Esophagus muscularis mucosa (tissue), 4 donors: ENCODE measurements at regions not wholly inside any gene's neighbourhood (a gene's known extent, or its start where the extent isn't known, plus 50 kb on each side); places are given as distances from the start of the nearest gene placed in this dataset.

Experiments
- DNase-seq: peaks from one replicate; pipeline ENCODE4 v3.0.0-alpha.2; 2017; ENCODE audit errors: extremely low spot score
- H3K27ac ChIP-seq, 4 donors: fragments of 200-600 bp; sonication (generic); replicated peaks in 1 of 4; 1 replicate in 3 of 4; 2 replicates in 1 of 4; pipeline ENCODE4 v1.5.1; 2016 to 2019; ENCODE audit warnings: mild to moderate bottlenecking in 1 of 4
- H3K27me3 ChIP-seq, 4 donors: fragments of 200-600 bp; sonication (generic); one replicate each; pipeline versions ENCODE4 v1.5.1 to v1.6.0; 2016 to 2019
- H3K36me3 ChIP-seq, 4 donors: fragments of 200-600 bp; sonication (generic); one replicate each; pipeline ENCODE4 v1.5.1; 2016 to 2019
- H3K4me1 ChIP-seq, 4 donors: fragments of 200-600 bp; sonication (generic); one replicate each; pipeline ENCODE4 v1.5.1; 2016 to 2019
- H3K4me3 ChIP-seq, 4 donors: fragments of 200-600 bp; sonication (generic); 1 replicate in 2 of 4; 2 replicates in 2 of 4; pipeline ENCODE4 v1.5.1; 2016 to 2019; ENCODE audit warnings: mild to moderate bottlenecking in 4 of 4, moderate library complexity in 1 of 4
- H3K9me3 ChIP-seq, 4 donors: fragments of 200-600 bp; sonication (generic); 1 replicate in 3 of 4; 2 replicates in 1 of 4; pipeline ENCODE4 v1.5.1; 2016 to 2019
- EP300 ChIP-seq: sonication (generic); formaldehyde crosslinking; IDR thresholded peaks from one replicate; pipeline ENCODE4 v1.6.1; 2017; ENCODE audit warnings: antibody characterized with exemption
- POLR2A ChIP-seq: fragments of 450-650 bp; IDR thresholded peaks from one replicate; pipeline ENCODE4 v1.6.1; 2017; ENCODE audit warnings: antibody characterized with exemption, moderate library complexity, mild to moderate bottlenecking, low read depth
- POLR2AphosphoS5 ChIP-seq, 2 donors: sonication (generic); formaldehyde crosslinking; IDR thresholded peaks; one replicate each; pipeline ENCODE4 v1.6.1; 2017; ENCODE audit warnings: antibody characterized with exemption in 2 of 2
- WGBS: methylation state at CpG from one replicate; pipeline ENCODE4 v1.1.5; 2018; 5-methylcytosine and 5-hydroxymethylcytosine counted together
- intact Hi-C: fragments of 100-400 bp; cut with DNase I; formaldehyde crosslinking; loops from one replicate; pipeline ENCODE4 v1.15.1; 2023
- TF ChIP-seq, protein P1 (sequence below), 3 experiments: fragments of 200-600 bp in 2 of 3; fragments of 450-650 bp in 1 of 3; sonication (generic) in 2 of 3; IDR thresholded peaks; one replicate each; pipeline ENCODE4 v1.5.1; 2017 to 2019; ENCODE audit warnings: antibody characterized with exemption in 3 of 3, mild to moderate bottlenecking in 2 of 3, moderate library complexity in 1 of 3

DNA sequence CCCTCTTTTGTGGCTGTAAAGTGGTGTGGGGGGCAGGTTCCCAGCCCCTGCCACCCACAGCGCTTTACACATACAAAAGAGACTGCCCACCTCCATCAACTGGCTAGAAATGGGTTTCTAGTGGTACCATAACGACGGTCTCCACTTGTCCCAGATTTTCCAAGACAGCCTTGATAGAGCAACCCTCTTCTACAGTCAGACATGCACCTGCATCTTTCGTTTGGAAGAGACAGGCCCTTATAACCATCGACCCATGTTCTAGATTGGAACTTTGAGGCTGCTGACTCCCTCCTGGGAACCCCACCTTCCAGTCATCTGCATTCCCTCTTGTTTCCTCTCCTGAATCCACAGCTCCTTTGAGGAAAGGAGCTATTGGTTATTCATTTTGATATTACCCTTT is 63.1 kb downstream of the GSX1 start:
- WGBS, result 88% methylated on average over 5 of the region's 5 CpGs
- no peaks in the 10 kb centered on the region for H3K9me3 ChIP-seq
- H3K36me3 ChIP-seq, result no peaks in the 10 kb centered on the region
- DNase-seq, result peak; percentile 68
- TF ChIP-seq POLR2A, result no peak
- TF ChIP-seq, protein P1, sequence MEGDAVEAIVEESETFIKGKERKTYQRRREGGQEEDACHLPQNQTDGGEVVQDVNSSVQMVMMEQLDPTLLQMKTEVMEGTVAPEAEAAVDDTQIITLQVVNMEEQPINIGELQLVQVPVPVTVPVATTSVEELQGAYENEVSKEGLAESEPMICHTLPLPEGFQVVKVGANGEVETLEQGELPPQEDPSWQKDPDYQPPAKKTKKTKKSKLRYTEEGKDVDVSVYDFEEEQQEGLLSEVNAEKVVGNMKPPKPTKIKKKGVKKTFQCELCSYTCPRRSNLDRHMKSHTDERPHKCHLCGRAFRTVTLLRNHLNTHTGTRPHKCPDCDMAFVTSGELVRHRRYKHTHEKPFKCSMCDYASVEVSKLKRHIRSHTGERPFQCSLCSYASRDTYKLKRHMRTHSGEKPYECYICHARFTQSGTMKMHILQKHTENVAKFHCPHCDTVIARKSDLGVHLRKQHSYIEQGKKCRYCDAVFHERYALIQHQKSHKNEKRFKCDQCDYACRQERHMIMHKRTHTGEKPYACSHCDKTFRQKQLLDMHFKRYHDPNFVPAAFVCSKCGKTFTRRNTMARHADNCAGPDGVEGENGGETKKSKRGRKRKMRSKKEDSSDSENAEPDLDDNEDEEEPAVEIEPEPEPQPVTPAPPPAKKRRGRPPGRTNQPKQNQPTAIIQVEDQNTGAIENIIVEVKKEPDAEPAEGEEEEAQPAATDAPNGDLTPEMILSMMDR (IDR thresholded peaks at IDR 0.05), result no peak
- no peak for TF ChIP-seq POLR2AphosphoS5 (IDR thresholded peaks at IDR 0.05)
- TF ChIP-seq EP300, result no peak
- intact Hi-C loops, result no loop called here
- no peak overlapping the region for H3K27ac ChIP-seq
- H3K27me3 ChIP-seq, result peaks cover 0 to 82% (median 0%) of the 10 kb centered on the region in 4 donors
- no peak overlapping the region for H3K4me3 ChIP-seq
- H3K4me1 ChIP-seq, result no peaks in the 10 kb centered on the region

DNA sequence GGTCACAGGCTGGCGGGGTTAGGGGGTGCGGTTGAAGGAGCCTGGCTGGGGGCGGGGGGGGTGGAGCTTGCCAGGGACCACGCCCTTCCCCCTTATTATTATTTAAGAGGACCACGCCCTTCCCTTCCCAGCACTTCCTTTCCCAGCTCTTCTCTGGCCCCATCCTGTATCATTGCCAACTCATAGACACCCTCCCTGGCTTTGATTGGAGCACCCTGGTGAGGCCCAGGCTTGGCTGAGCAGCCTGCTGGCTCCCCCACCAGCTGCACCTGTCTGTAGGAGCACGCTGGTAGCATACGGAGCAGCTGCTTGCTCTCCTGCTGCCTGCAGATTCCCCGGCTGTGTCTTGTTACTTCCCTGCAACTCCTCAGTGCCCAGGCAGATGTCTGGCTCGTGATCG is 62.5 kb upstream of the PDX1 start:
- no peak overlapping the region for H3K27ac ChIP-seq
- peaks cover 0 to 81% (median 0%) of the 10 kb centered on the region in 4 donors for H3K27me3 ChIP-seq
- 67% methylated on average over 7 of the region's 10 CpGs for WGBS
- no peaks in the 10 kb centered on the region for H3K9me3 ChIP-seq
- H3K36me3 ChIP-seq, result no peaks in the 10 kb centered on the region
- H3K4me3 ChIP-seq, result no peak overlapping the region
- peak; percentile 26 for DNase-seq
- intact Hi-C loops, result no loop called here
- H3K4me1 ChIP-seq, result no peaks in the 10 kb centered on the region
- TF ChIP-seq POLR2AphosphoS5 (IDR thresholded peaks at IDR 0.05) (no peak), EP300 (no peak), POLR2A (no peak)
- TF ChIP-seq, protein P1 (IDR thresholded peaks at IDR 0.05), result no peak

DNA sequence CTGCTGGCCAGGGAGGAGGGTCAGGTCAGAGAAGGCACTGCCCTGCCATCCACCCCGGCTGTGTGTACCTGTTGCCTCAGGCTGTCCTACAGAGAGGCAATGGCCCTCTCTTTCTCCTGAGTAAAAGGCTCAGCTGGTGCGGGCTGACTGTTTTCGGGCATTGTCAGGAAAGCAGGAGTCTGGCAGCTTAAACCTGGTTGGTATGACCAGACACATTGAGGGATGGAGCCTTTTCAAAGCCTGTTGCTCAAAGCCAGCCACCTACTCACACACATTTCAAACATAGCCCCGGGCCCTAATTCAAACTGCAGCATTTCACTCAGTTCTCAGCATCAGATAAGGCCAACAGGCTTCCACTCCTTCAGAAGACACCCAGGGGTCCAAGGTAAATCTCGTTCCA is 61.8 kb upstream of the PDX1 start:
- Histone ChIP-seq H3K36me3 (no peaks in the 10 kb centered on the region), H3K4me3 (no peak overlapping the region), H3K9me3 (no peaks in the 10 kb centered on the region), H3K4me1 (no peaks in the 10 kb centered on the region), H3K27me3 (peaks cover 0 to 78% (median 0%) of the 10 kb centered on the region in 4 donors), H3K27ac (no peak overlapping the region)
- TF ChIP-seq POLR2A, result no peak
- no peak for TF ChIP-seq EP300
- TF ChIP-seq, protein P1 (IDR thresholded peaks at IDR 0.05), result no peak
- no peak for TF ChIP-seq POLR2AphosphoS5 (IDR thresholded peaks at IDR 0.05)
- WGBS, result 72% methylated on average over 5 of the region's 5 CpGs
- peak; percentile 90 for DNase-seq
- intact Hi-C loops, result no loop called here

DNA sequence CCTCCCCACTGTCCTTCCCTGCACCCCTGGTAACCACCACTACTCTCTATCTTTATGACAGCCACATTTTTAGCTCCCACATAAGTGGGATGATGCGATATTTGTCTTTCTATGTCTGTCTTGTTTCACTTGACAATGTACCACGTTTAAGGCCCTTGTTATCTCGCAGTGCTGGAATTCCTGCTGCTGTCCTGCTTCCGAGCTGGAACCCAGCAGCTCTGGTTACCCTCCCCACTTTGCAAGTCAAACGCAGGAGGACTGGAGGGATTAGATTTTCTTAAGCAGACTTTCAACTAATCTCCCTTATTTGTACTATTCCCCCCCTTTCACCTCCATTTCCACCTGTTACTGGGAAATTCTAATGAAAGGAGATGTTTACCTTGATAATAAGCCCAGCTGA is 59.1 kb upstream of the PDX1 start:
- WGBS, result 23% methylated on average over 5 of the region's 5 CpGs

More for the DNA sequence above, 59.1 kb upstream of the PDX1 start:
- intact Hi-C loops, result no loop called here
- no peak overlapping the region for H3K4me3 ChIP-seq
- H3K9me3 ChIP-seq, result no peaks in the 10 kb centered on the region
- no peaks in the 10 kb centered on the region for H3K4me1 ChIP-seq
- peak; percentile 74 for DNase-seq
- peaks cover 0 to 81% (median 3%) of the 10 kb centered on the region in 4 donors for H3K27me3 ChIP-seq
- H3K36me3 ChIP-seq, result no peaks in the 10 kb centered on the region
- TF ChIP-seq, protein P1 (IDR thresholded peaks at IDR 0.05), result no peak
- TF ChIP-seq POLR2AphosphoS5 (IDR thresholded peaks at IDR 0.05) (no peak), EP300 (no peak), POLR2A (no peak)
- no peak overlapping the region for H3K27ac ChIP-seq
